ENCODE measurements at regions not wholly inside any gene's neighbourhood (a gene's known extent, or its start where the extent isn't known, plus 50 kb on each side); places are given as distances from the start of the nearest gene placed in this dataset.

- Histone ChIP-seq H3K27ac (replicated peaks in 1 of 4) (no peak overlapping the region), H3K27me3 (no peaks in the 10 kb centered on the region), H3K9me3 (no peaks in the 10 kb centered on the region), H3K4me1 (no peaks in the 10 kb centered on the region), H3K4me3 (no peak overlapping the region), H3K36me3 (no peaks in the 10 kb centered on the region)
- no peak for DNase-seq (ENCODE audit: extremely low spot score)
- no peak for TF ChIP-seq POLR2A (IDR thresholded peaks at IDR 0.05; ENCODE audit: low read depth)
- TF ChIP-seq EP300 (IDR thresholded peaks at IDR 0.05) = no peak
- TF ChIP-seq POLR2AphosphoS5 (IDR thresholded peaks at IDR 0.05) = no peak
- TF ChIP-seq CTCF (IDR thresholded peaks at IDR 0.05) = no peak
- 72% methylated on average over 3 of the region's 3 CpGs for WGBS
- intact Hi-C loops (cut with DNase I) = no loop called here
Observed at GRCh38 chr4:131366714-131367113, 1782.4 kb upstream of the PCDH10 start.

DNA sequence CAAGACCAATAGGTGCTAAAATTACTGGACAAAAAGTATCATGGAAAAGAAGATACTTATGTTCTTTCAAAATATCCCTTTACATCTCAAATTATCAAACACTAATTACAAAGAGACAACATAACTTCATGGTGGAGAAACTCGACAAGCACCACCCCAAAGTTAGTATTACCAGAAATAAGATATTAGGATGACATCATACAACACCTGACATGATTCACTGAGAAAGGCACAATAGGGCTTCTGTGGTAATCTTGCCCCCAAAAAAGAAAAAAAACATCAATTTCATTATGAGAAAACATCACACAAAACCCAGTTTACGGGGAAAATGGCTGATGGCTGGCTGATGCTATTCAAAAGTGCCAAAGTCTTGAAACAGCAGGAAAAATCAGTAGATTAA lies 1781.7 kb upstream of the PCDH10 start:
- H3K4me3 ChIP-seq = no peak overlapping the region
- no peaks in the 10 kb centered on the region for H3K27me3 ChIP-seq
- H3K4me1 ChIP-seq = no peaks in the 10 kb centered on the region
- no peaks in the 10 kb centered on the region for H3K9me3 ChIP-seq
- no peaks in the 10 kb centered on the region for H3K36me3 ChIP-seq
- no peak for DNase-seq (ENCODE audit: extremely low spot score)
- intact Hi-C loops (cut with DNase I) = no loop called here
- H3K27ac ChIP-seq (replicated peaks in 1 of 4) = no peak overlapping the region
- no peak for TF ChIP-seq CTCF (IDR thresholded peaks at IDR 0.05)
- no peak for TF ChIP-seq POLR2A (IDR thresholded peaks at IDR 0.05; ENCODE audit: low read depth)
- TF ChIP-seq EP300 (IDR thresholded peaks at IDR 0.05) = no peak
- no peak for TF ChIP-seq POLR2AphosphoS5 (IDR thresholded peaks at IDR 0.05)
- WGBS = 88% methylated on average over 2 of the region's 2 CpGs

DNA sequence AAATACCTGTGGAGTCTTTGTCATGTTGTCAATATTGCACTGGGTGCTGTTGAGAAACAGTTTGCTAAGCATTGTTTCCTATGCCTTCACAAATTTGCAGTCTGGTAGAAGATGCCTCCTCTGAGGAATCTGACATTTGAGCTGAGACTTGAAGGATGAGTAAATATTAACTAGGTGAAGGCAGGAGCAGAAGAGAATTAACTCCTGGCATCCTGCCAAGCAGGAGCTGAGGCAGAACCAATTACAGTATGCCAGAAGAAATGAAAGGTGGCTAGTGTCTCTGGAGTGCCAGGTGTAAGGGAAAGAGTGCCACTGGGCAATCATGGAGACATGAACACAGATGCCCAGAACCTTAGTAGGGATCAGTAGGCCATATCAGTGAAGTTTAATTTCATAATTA lies 1778.2 kb upstream of the PCDH10 start:
- no peak overlapping the region for H3K4me3 ChIP-seq
- TF ChIP-seq POLR2AphosphoS5 (IDR thresholded peaks at IDR 0.05) = no peak
- TF ChIP-seq POLR2A (IDR thresholded peaks at IDR 0.05; ENCODE audit: low read depth) = no peak
- no peak for TF ChIP-seq CTCF (IDR thresholded peaks at IDR 0.05)
- no peak for TF ChIP-seq EP300 (IDR thresholded peaks at IDR 0.05)
- no peak for DNase-seq (ENCODE audit: extremely low spot score)

GRCh38 chr4:131381055-131381454 lies 1768.0 kb upstream of the PCDH10 start:
- WGBS = 91% methylated on average over 2 of the region's 2 CpGs

More for the DNA sequence above, 1778.2 kb upstream of the PCDH10 start:
- Histone ChIP-seq H3K36me3 (no peaks in the 10 kb centered on the region), H3K9me3 (no peaks in the 10 kb centered on the region), H3K4me1 (no peaks in the 10 kb centered on the region), H3K27me3 (no peaks in the 10 kb centered on the region), H3K27ac (replicated peaks in 1 of 4) (no peak overlapping the region)
- intact Hi-C loops (cut with DNase I) = no loop called here

More at GRCh38 chr4:131381055-131381454, 1768.0 kb upstream of the PCDH10 start:
- Histone ChIP-seq H3K4me1 (no peaks in the 10 kb centered on the region), H3K27ac (replicated peaks in 1 of 4) (no peak overlapping the region), H3K9me3 (no peaks in the 10 kb centered on the region), H3K36me3 (no peaks in the 10 kb centered on the region), H3K27me3 (no peaks in the 10 kb centered on the region), H3K4me3 (no peak overlapping the region)
- DNase-seq (ENCODE audit: extremely low spot score) = no peak
- TF ChIP-seq POLR2AphosphoS5 (IDR thresholded peaks at IDR 0.05) (no peak), EP300 (IDR thresholded peaks at IDR 0.05) (no peak), CTCF (IDR thresholded peaks at IDR 0.05) (no peak)
- intact Hi-C loops (cut with DNase I) = no loop called here
